Liver (tissue), 8 donors: ENCODE measurements at regions not wholly inside any gene's neighbourhood (a gene's known extent, or its start where the extent isn't known, plus 50 kb on each side); places are given as distances from the start of the nearest gene placed in this dataset.

Source experiments
- DNase-seq: peaks from one replicate; pipeline ENCODE4 v3.0.0-alpha.2; 2017; ENCODE audit warnings: low spot score
- H3K27ac ChIP-seq, 2 donors: one replicate each; pipeline ENCODE4 v1.7.0; 2013; ENCODE audit warnings: inconsistent platforms in 2 of 2, low read length in 2 of 2, control low read depth in 1 of 2, low read depth in 1 of 2, mild to moderate bottlenecking in 1 of 2
- H3K27me3 ChIP-seq, 4 donors: one replicate each; pipeline versions ENCODE4 v1.6.1 to v1.7.0; 2013; ENCODE audit warnings: low read length in 3 of 4, inconsistent platforms in 1 of 4, mild to moderate bottlenecking in 1 of 4, moderate library complexity in 1 of 4; ENCODE audit not compliant: control insufficient read depth in 4 of 4, insufficient read depth in 4 of 4
- H3K36me3 ChIP-seq, 4 donors: one replicate each; pipeline versions ENCODE4 v1.6.1 to v1.7.0; 2013; ENCODE audit warnings: low read length in 3 of 4, mild to moderate bottlenecking in 3 of 4, low read depth in 1 of 4, moderate library complexity in 1 of 4; ENCODE audit not compliant: control insufficient read depth in 4 of 4, insufficient read depth in 3 of 4
- H3K4me1 ChIP-seq, 4 donors: one replicate each; pipeline versions ENCODE4 v1.6.1 to v1.7.0; 2013; ENCODE audit warnings: low read length in 3 of 4, mild to moderate bottlenecking in 3 of 4, moderate library complexity in 1 of 4; ENCODE audit not compliant: control insufficient read depth in 4 of 4, insufficient read depth in 4 of 4
- H3K4me3 ChIP-seq, 3 donors: one replicate each; pipeline versions ENCODE4 v1.6.1 to v1.7.0; 2013; ENCODE audit warnings: low read length in 3 of 3, control low read depth in 1 of 3, low read depth in 1 of 3, mild to moderate bottlenecking in 1 of 3
- H3K9ac ChIP-seq, 2 donors: one replicate each; pipeline ENCODE4 v1.7.0; 2013; ENCODE audit warnings: low read length in 2 of 2, mild to moderate bottlenecking in 2 of 2, moderate library complexity in 2 of 2, control low read depth in 1 of 2, low read depth in 1 of 2
- H3K9me3 ChIP-seq, 4 donors: one replicate each; pipeline versions ENCODE4 v1.6.1 to v1.7.0; 2013; ENCODE audit warnings: low read length in 3 of 4; ENCODE audit not compliant: control insufficient read depth in 4 of 4
- FOXA2 ChIP-seq: IDR thresholded peaks from 2 replicates; pipeline ENCODE4 v1.6.1; 2016; ENCODE audit warnings: antibody characterized with exemption
- GABPA ChIP-seq, 2 donors: IDR thresholded peaks in 1 of 2; conservative IDR thresholded peaks in 1 of 2; 2 replicates each; pipeline ENCODE4 v1.6.1; 2016; ENCODE audit warnings: antibody characterized with exemption in 2 of 2, mild to moderate bottlenecking in 1 of 2, moderate library complexity in 1 of 2
- JUND ChIP-seq, 2 donors: IDR thresholded peaks; 2 replicates each; pipeline ENCODE4 v1.6.1; 2016; ENCODE audit warnings: antibody characterized with exemption in 2 of 2
- SP1 ChIP-seq: IDR thresholded peaks from 2 replicates; pipeline ENCODE4 v1.6.1; 2018; ENCODE audit warnings: antibody characterized with exemption, mild to moderate bottlenecking
- YY1 ChIP-seq: IDR thresholded peaks from 2 replicates; pipeline ENCODE4 v1.6.1; 2016; ENCODE audit warnings: antibody characterized with exemption, mild to moderate bottlenecking
- WGBS: extraction: QIAGEN DNeasy Blood & Tissue Kit; methylation state at CpG from one replicate; pipeline ENCODE4 v1.1.7; 2013; 5-methylcytosine and 5-hydroxymethylcytosine counted together
- TF ChIP-seq, protein P1 (sequence below): IDR thresholded peaks from 2 replicates; pipeline ENCODE4 v1.6.1; 2016; ENCODE audit warnings: antibody characterized with exemption, mild to moderate bottlenecking
- TF ChIP-seq, protein P2 (sequence below): IDR thresholded peaks from 2 replicates; pipeline ENCODE4 v1.6.1; 2016; ENCODE audit warnings: antibody characterized with exemption
- TF ChIP-seq, protein P3 (sequence below): IDR thresholded peaks from 2 replicates; pipeline ENCODE4 v1.6.1; 2016; ENCODE audit warnings: antibody characterized with exemption
- TF ChIP-seq, protein P4 (sequence below): fragments of 150-350 bp; IDR thresholded peaks from 2 replicates; pipeline ENCODE4 v1.5.1; 2017; ENCODE audit warnings: improper control_type of control experiment, low read depth, low read length; ENCODE audit not compliant: missing input control
- donor health status: healthy.
- donor health status: healthy.
- donor health status: healthy.
- donor health status: healthy.
- donor health status: healthy.

DNA sequence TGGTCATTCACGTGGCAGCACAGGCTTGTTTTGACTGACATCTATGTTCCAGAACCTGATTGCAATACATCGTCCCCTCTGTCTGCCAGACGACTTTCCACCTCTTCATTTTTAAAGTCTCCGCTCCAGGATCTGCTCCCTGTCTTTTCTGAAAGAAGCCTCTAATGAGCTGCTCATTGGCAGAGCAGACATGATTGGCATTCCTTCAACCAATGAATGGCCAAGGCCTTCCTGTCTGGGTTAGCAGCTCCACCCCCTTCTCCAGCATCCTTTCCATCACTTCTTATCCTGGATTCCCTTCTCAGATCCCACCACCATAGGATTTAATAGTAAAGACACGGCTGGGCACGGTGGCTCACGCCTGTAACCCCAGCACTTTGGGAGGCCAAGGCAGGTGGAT is 202.7 kb upstream of the KLF3 start (continued):
- TF ChIP-seq, protein P1, sequence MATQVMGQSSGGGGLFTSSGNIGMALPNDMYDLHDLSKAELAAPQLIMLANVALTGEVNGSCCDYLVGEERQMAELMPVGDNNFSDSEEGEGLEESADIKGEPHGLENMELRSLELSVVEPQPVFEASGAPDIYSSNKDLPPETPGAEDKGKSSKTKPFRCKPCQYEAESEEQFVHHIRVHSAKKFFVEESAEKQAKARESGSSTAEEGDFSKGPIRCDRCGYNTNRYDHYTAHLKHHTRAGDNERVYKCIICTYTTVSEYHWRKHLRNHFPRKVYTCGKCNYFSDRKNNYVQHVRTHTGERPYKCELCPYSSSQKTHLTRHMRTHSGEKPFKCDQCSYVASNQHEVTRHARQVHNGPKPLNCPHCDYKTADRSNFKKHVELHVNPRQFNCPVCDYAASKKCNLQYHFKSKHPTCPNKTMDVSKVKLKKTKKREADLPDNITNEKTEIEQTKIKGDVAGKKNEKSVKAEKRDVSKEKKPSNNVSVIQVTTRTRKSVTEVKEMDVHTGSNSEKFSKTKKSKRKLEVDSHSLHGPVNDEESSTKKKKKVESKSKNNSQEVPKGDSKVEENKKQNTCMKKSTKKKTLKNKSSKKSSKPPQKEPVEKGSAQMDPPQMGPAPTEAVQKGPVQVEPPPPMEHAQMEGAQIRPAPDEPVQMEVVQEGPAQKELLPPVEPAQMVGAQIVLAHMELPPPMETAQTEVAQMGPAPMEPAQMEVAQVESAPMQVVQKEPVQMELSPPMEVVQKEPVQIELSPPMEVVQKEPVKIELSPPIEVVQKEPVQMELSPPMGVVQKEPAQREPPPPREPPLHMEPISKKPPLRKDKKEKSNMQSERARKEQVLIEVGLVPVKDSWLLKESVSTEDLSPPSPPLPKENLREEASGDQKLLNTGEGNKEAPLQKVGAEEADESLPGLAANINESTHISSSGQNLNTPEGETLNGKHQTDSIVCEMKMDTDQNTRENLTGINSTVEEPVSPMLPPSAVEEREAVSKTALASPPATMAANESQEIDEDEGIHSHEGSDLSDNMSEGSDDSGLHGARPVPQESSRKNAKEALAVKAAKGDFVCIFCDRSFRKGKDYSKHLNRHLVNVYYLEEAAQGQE = no peak
- TF ChIP-seq, protein P2, sequence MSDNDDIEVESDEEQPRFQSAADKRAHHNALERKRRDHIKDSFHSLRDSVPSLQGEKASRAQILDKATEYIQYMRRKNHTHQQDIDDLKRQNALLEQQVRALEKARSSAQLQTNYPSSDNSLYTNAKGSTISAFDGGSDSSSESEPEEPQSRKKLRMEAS = no peak
- no peak for TF ChIP-seq GABPA (IDR thresholded peaks at IDR 0.05 in 1 of 2, conservative IDR thresholded peaks at IDR 0.05 in 1 of 2)

DNA sequence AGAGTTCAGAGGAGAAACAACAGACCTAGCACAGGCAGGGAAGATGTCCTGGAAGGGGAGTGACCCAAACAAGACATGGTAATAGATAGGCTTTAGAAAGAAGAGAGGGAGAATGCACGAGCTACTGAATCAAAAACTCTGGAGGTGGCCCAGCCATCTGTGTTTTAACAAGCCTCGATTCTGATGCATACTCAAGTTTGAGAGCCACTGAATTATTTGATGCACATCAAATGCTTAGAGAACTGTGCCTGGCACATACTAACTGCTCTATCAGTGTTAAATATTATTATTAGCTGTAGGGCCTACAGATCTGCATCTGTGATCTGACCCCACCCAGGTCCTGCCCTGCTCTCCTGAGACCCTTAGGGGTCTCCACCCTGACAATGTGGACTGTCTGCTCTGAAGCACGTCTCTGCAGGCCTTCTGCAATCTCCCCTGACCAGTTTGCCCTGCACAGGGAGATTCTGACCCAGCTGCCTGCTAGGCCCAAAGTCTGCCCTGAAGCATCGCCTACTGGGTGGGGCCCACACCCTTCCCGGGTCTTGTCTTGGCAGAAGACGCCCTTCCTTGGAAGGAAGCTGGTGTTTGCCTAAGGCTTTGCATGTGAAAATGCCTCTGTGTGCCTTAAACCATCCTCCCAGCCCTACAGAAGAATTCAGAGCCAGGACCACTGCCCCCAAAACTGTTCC is 201.5 kb upstream of the KLF3 start:
- Histone ChIP-seq H3K27ac (no peak overlapping the region), H3K9me3 (peaks cover 0 to 3% (median 0%) of the 10 kb centered on the region in 4 donors), H3K27me3 (no peaks in the 10 kb centered on the region), H3K4me1 (no peaks in the 10 kb centered on the region), H3K4me3 (no peak overlapping the region), H3K36me3 (no peaks in the 10 kb centered on the region), H3K9ac (no peak overlapping the region)
- no peak for DNase-seq
- TF ChIP-seq, protein P3, sequence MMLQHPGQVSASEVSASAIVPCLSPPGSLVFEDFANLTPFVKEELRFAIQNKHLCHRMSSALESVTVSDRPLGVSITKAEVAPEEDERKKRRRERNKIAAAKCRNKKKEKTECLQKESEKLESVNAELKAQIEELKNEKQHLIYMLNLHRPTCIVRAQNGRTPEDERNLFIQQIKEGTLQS = no peak
- TF ChIP-seq GABPA (IDR thresholded peaks at IDR 0.05 in 1 of 2, conservative IDR thresholded peaks at IDR 0.05 in 1 of 2) (no peak), JUND (IDR thresholded peaks at IDR 0.05) (no peak), YY1 (no peak), SP1 (no peak)
- TF ChIP-seq, protein P4, sequence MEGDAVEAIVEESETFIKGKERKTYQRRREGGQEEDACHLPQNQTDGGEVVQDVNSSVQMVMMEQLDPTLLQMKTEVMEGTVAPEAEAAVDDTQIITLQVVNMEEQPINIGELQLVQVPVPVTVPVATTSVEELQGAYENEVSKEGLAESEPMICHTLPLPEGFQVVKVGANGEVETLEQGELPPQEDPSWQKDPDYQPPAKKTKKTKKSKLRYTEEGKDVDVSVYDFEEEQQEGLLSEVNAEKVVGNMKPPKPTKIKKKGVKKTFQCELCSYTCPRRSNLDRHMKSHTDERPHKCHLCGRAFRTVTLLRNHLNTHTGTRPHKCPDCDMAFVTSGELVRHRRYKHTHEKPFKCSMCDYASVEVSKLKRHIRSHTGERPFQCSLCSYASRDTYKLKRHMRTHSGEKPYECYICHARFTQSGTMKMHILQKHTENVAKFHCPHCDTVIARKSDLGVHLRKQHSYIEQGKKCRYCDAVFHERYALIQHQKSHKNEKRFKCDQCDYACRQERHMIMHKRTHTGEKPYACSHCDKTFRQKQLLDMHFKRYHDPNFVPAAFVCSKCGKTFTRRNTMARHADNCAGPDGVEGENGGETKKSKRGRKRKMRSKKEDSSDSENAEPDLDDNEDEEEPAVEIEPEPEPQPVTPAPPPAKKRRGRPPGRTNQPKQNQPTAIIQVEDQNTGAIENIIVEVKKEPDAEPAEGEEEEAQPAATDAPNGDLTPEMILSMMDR = no peak
- 82% methylated on average over 6 of the region's 6 CpGs for WGBS

DNA sequence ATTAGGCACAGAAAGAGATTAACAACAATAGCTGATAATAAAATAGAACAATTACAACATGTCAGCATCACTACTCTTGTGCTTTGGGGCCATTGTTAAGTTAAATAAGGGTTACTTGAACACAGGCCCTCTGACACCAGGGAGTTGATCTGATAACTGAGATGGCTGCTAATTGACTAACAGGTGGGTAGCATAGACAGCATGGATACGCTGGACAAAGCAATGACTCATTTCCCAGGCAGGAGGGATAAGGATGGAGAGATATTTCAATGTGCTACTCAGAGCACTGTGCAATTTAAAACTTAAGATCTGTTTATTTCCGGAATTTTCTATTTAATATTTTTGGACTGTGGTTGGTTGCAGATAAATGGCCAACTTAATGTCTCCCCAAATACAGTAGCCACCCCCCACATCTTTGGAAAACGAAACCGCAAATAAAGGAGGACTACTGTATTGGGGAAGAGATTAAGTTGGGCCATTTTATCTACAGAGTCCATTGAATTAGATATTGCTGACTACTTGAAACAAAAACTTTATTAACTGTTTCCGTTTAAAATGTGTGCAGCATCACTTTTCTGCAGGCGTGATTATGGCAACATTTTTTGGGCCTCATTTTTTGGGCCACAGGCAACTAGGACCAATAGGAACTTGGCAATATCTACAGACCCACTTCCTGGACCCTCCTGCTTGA is 200.6 kb upstream of the KLF3 start:
- Histone ChIP-seq H3K9me3 (peaks cover 0 to 3% (median 0%) of the 10 kb centered on the region in 4 donors), H3K9ac (no peak overlapping the region), H3K4me3 (no peak overlapping the region), H3K27me3 (no peaks in the 10 kb centered on the region), H3K36me3 (no peaks in the 10 kb centered on the region), H3K27ac (no peak overlapping the region), H3K4me1 (no peaks in the 10 kb centered on the region)
- no peak for TF ChIP-seq FOXA2
- TF ChIP-seq, protein P1 = no peak
- DNase-seq = no peak
- WGBS = 98% methylated on average over 6 of the region's 6 CpGs
